ENCODE measurements at regions not wholly inside any gene's neighbourhood (a gene's known extent, or its start where the extent isn't known, plus 50 kb on each side); places are given as distances from the start of the nearest gene placed in this dataset.
A peak's percentile ranks its signal among the peaks of the same experiment; 100 is the strongest.
"Not testable (repeated sequence)": the region's sequence is repeated elsewhere in the genome, so short reads cannot be mapped to it uniquely, and the experiment has no call there.

DNA sequence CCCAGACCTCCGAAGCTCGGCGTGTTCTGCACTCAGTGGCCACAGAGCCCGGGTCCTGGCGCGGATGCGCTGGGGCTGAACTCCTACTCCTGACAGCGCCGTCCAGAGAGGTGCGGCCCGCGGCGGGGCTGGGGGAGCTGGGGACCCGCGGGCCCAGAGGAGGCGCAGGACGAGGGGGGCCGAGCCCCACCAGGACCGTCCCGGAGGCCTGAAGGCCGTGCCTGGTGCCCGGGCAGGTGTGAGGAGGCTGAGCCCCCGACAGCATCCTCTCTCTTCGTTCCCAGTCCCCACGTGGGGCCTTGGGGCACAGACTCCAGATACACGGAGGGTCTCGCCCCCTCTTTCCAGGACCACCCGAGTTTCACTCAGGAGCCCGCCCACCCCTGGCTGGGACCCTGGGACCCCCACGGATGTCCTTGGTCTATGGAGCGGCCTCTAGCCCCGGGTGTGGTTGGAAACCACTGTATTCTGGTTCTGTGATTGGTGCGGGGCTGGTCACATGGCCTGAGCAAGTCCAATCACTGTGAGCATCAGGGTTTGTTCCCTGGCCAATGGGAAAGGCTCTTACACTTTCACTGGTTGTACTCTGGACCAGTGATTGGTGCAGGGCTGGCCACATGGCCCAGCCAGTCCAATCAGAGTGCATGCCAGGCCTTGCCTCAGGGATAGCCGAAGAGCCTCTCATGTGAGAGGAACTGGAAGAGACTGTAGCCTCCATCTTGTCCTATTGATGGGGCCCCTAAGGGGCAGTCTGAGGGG lies 217.6 kb upstream of the SFSWAP start:
- no peak for DNase-seq

DNA sequence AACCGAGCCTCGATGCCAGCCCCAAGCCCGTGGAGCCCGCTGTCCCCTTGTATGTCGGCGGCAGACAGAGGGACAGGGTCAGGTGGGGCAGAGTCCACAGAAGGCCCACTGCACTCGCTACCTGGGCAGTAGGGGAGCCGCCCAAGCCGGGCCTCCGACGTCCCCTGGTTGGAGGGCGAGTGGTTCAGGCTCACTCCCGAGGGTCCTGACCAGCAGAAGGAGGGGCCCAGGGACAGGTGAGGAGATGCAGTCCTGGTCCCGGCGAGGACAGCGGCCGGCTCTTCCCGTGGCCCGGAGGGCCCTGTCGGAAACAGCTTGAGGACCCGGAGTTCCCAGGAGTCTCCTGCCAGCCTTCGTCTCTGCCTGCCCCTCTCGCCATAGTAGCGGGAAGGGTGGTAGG lies 216.7 kb upstream of the SFSWAP start:
- no peak for DNase-seq

DNA sequence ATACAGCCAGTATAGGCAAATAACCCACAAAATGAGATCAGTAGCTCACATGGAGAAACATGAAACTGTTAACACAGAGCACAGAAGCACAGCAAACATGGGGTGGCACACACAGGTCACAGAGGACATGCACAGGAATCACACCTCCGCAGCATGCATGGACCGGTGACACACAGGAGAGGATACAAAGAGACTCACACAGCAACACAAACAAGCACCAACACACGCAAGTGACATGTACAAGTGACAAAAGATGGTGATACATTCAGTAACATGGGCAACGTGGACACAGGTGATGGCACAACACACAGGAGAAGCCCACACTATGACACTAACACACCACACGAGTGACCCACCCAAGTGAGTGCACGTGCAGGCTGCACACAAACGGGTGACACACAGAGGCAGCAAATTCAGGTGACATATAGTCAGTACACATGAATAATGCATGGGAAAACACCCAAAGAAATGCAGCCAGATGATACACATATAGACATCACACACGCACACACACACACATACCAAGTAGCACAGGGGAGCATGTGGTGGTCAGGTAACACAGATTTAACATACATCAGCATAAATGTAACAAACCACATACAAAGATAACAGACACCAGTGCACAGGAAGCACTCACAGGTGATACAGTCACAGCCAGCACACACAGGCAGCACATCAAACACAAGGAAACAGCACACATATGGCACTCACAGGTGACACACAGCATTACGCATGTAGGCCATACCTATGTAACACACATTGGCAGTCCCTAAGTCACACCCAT lies 216.0 kb upstream of the SFSWAP start:
- no peak for DNase-seq

DNA sequence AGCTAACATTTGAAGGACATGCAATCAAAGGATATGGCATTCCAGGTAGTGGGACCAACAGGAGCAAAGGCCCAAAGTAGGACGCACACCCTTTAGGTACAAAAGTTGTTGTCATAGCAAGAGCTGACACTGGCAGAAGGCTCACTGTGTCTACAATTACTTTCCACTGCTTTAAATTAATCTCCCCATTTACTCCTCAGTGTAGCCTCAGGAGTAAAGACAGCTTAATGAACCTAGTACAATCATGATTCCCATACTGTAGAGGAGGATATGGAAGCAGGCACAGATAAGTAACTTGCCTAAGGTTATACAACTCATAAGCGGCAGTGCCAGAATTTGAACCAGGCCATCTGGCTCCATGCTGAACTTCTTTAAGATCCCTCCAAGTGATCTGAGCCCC lies 212.9 kb upstream of the SFSWAP start:
- no peak for DNase-seq

DNA sequence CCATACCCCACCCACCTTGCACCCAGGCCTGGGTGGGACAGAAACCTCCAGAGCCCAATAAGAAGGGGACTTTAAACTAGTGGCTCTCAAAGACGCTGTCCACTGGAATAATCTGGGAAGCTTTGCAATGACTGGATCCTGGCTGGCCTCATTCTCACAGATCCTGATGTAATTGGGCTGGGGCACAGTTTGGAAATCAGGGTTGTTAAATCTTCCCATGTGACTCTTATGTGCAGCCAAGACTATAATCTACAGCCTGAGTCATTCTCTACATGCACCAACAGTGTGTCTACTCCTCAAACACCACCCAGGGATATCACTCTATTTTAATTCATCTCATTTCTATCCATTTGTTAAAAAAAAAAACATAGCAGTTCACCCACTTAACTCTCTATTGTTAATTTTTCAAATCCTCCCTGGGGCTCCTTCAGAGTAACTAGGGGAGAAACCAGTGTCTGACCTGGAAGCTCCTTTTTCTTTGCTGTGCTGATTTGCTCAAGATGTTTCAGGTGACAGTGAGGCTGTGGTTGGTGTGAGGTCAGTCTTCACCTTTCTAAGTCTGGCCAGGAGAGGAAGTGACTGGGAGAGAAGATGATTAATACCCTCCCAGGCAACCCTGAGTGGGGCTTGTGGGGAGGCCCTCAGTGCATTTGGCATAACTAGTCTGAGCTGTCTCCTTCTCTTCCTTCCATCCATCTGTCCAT lies 211.6 kb upstream of the SFSWAP start:
- DNase-seq: no peak

GRCh38 chr12:131499864-131500190 lies 211.1 kb upstream of the SFSWAP start:
- DNase-seq: no peak

- no peak for DNase-seq
These were observed 210.3 kb upstream of the SFSWAP start for GRCh38 chr12:131500564-131500963.

DNA sequence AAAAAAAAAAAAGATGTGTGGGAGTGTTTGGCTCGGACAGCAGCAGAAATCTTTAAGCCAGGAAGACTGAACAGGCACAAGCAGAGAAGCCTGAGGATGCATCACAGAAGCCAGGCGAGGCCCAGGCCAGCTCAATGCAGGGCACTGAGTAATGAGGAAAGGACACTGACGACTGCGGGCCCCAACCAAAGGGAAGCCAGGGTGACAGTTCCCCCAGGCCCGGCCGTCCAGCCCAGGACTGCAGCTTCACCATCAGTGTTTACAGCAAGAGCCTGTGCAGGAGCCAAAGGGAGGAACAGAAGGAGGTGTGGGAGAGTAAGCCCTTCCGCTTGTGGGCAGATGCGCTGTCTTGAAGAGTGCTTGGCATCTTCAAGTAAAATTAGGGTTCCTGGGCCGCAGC lies 205.3 kb upstream of the SFSWAP start:
- no peak for DNase-seq

DNA sequence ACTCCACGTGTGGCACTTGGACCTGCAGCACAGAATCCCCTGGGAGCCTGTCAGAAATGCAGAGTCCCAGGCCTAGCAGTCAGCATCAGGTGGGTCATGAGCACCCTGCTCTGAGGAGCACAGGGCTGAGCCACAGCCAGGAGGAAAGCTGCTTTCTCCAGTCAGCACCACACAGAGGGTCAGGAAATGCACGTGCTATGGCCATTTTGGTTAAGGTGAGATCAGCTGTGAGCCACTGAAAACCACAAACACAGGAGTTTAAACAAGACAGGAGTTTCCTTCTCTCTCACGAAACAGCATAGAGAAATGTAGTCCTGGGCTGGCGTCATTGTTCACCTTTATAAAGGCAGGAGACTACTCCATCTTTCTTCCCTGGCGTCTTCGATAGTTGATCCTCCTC lies 204.5 kb upstream of the SFSWAP start:
- DNase-seq: no peak

DNA sequence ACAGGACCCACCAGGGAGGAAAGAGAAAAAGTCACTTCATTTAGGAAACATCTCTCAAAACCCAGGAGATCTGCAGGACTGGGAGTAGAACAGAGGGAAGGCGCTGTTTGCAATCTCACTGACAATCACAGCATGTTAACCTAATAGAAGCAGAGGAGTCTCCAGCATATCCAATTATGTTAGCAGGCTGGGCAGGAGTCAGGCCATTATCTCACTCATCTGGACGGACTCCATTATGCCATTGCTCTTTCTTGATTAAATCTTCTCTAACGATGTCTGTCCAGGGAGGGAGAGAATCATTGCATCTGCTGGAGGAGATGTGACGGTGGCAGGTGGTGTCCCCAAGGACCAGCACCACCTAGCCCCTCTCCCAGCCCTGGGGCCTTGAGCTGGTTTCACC lies 203.8 kb upstream of the SFSWAP start:
- no peak for DNase-seq

DNA sequence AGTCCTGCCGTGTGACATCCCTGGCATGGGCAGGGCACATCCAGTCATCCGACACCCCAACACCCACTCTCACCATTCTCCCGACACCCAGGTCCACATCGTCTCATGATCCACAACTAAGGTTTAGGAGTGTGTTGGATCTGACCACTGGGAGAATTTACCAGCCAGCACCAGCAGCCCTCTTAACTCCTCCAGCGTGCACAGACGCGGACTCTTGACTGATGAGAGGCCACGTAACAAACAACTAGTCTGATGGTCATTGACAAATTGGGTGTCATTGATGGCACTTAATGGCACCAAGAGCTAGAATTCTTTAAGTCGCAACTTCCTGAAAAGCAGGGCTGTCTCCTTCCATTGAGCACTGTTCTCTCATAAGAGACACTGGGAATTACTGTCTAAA lies 203.0 kb upstream of the SFSWAP start:
- no peak for DNase-seq

- DNase-seq: no peak
These were observed 201.2 kb upstream of the SFSWAP start for GRCh38 chr12:131509701-131510100.

DNA sequence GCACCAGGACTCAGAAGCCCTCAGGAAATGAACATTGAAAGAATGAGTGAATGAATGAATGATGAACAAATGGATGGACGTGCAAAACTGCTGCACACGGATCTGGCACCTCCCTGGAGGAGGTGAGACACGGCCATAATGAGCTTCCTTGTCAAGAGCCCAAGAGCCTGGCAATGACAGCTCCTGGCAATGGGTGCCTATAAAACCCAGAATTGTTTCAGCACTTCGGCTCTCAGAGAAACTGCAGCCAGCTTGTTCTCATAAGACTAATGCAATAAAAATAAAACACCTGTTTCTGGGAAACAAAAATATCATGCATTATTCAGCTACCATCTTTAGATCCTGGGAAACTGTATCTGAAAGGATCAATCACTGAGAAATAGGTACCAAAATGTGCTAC lies 200.5 kb upstream of the SFSWAP start:
- no peak for DNase-seq

DNA sequence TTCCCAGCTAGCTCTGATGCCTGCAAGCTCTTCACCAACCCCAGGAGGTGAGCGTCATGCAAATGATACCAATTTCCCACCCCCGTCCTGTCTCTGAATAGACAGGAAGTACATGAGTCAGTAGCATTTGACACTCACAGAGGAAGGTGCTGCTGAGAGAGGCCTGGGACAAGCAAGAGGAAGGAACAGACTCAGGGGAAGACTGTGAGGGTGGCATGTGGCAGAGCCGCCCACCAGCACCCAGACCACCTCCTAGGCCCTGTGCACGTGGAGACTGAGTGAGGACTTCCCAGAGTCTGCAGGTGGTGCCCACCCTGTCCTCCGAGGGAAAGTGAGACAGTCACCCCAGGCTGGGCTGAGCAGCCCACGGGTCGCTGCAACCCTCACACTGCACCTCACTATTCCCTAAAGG lies 199.5 kb upstream of the SFSWAP start:
- DNase-seq: peak; percentile 42

- DNase-seq: no peak
These were observed 198.9 kb upstream of the SFSWAP start for GRCh38 chr12:131511803-131512561.

DNA sequence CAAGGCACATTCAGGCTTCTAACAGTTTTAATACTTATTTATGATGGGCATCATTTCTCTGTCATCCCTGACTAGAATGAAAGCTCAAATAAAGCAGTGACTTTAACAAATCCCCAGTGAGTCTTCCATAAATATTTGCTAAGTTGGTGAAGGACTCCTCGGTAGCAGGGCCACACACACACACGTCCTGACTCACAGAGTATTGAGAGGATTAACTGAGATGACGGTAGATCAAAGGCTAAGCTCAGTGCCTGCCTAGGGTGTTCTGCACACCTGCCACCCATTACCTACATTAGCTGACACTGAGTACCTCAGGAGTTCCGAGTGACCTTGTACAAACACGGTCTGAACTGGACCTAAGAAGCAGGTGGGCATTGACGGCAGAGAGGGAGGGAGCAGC lies 197.3 kb upstream of the SFSWAP start:
- no peak for DNase-seq

- DNase-seq: not testable (repeated sequence)
These were observed 190.3 kb upstream of the SFSWAP start for GRCh38 chr12:131520553-131520952.

DNA sequence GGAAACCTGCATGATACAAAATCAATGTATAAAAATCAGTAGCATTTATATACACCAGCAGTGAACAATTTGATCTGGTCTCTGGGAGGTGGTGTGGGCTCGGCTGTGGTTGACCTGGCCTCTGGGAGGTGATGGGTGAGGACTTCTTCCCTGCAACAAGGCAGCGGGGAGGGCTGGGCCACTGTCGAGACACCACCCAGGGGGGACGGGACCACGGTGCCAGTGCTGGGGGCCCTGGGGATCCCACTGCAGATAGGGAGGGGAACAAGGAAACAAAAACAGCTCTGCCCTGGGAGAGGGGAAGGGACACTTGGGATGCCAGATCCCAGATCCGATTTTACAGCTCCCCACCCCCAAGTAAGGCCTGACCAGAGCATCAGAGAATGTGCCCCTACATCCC lies 189.6 kb upstream of the SFSWAP start:
- DNase-seq: no peak

GRCh38 chr12:131525795-131526508 lies 184.9 kb upstream of the SFSWAP start:
- DNase-seq: no peak

DNA sequence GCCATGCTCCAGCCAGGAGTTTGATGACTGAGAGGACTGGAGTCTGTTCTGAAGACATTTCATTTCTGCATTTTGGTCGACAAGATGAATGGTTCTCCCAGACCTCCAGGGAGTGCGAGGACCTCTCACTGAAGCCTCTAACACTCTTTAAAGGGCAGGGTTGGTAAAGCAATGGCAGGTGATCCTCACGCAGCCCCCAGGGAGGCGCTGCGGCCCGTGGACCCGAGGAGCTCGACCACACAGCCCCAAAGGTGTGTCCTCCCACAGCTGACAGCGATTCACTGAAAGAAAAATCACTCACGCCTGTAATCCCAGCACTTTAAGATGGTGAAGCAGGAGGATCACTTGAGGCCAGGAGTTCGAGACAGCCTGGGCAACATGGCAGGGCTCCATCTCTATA lies 183.8 kb upstream of the SFSWAP start:
- DNase-seq: no peak

GRCh38 chr12:131527736-131528135 lies 183.2 kb upstream of the SFSWAP start:
- DNase-seq: no peak

DNA sequence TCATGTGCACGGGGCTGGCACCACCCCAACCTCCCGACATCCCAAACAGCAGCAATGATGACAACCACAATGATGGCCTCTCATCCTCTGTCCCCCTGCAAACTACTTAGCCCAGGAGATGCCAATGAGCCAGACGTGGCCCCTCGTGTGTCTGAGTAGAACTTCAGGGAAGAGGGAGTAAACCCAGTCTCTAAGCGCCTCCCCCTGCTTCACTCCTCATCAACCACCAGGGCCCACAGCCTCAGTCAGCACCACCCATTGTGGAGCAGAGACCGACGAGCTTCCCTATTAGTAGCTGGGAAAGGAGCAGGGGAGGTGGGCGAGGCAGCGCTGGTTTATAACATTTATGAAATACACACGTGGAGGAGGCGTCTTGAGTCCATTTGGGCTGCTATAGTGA lies 182.7 kb upstream of the SFSWAP start:
- no peak for DNase-seq

Data from fibroblast of skin of back (primary cell).